ENCODE measurements at regions not wholly inside any gene's neighbourhood (a gene's known extent, or its start where the extent isn't known, plus 50 kb on each side); places are given as distances from the start of the nearest gene placed in this dataset.

DNA sequence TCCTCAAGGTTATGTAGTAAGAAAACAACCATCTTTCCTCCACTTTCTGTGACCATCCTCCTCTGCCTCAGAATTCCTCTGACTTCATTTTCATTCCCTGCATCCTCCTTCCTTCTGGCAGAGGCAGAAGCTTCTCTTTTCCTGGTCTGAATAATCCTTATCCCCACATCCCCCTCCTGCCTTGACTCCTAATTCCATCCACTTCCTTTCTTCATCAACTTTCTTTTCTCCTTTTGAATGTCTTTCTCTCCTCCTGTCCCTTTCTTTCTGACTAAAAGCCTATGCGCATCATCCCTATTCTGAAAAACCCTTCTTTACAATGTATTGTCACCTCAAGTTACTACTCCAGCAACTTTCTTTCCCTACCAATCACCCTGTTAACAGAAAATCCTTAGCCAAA is 79.0 kb downstream of the CDO1 start:
- Histone ChIP-seq H3K9me3 (replicated peaks; ENCODE audit: control insufficient read depth, insufficient read depth, low read depth, low read length) (no peaks in the 10 kb centered on the region), H3K27ac (ENCODE audit: extremely low read depth, low read depth, low read length) (no peak overlapping the region), H3K9me1 (ENCODE audit: control insufficient read depth, insufficient read depth, low read length) (no peaks in the 10 kb centered on the region), H4K20me1 (replicated peaks; ENCODE audit: control insufficient read depth, insufficient read depth, low read length) (no peaks in the 10 kb centered on the region), H3K4me2 (ENCODE audit: insufficient read depth, low read length) (no peak overlapping the region), H3K4me3 (no peak overlapping the region), H3K36me3 (ENCODE audit: control insufficient read depth, insufficient read depth, low read length) (no peaks in the 10 kb centered on the region), H2AFZ (ENCODE audit: low read depth, low read length) (no peak overlapping the region), H3K9ac (ENCODE audit: insufficient read depth in 1 of 2, low read depth in 2 of 2, low read length in 2 of 2) (no peak overlapping the region), H3K4me1 (replicated peaks in 1 of 2; ENCODE audit: control insufficient read depth in 2 of 2, insufficient read depth in 2 of 2, low read length in 2 of 2) (no peaks in the 10 kb centered on the region), H3K79me2 (ENCODE audit: control insufficient read depth, insufficient read depth, low read length) (no peaks in the 10 kb centered on the region), H3K27me3 (ENCODE audit: control insufficient read depth in 2 of 2, insufficient read depth in 2 of 2, low read length in 2 of 2) (no peaks in the 10 kb centered on the region; a peak in 1 of 5 replicates)
- no peak for ATAC-seq
- BruUV-seq (replicated peaks): no TSS peak
- in situ Hi-C loops (cut with MboI) (no loop called here), intact Hi-C loops (cut with micrococcal nuclease) (no loop called here)
- DNase-seq (ENCODE audit: extremely low read depth in 1 of 4, low spot score in 3 of 4): no peak
- no CpG with 5 or more reads among the region's 1 CpG for WGBS (ENCODE audit: insufficient coverage, low coverage, missing lambda C conversion rate)
- ChIA-PET POLR2A (no interaction called here), CTCF (ENCODE audit: low intra/inter-chr PET ratio) (no interaction called here)
- no peak for FAIRE-seq
- TF ChIP-seq KLF6 (CRISPR knock-in tag; IDR thresholded peaks at IDR 0.05; ENCODE audit: borderline replicate concordance): no peak
- no peak for TF ChIP-seq MECOM (CRISPR knock-in tag; IDR thresholded peaks at IDR 0.05)
- TF ChIP-seq, protein P1, sequence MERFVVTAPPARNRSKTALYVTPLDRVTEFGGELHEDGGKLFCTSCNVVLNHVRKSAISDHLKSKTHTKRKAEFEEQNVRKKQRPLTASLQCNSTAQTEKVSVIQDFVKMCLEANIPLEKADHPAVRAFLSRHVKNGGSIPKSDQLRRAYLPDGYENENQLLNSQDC (CRISPR knock-in tag; IDR thresholded peaks at IDR 0.05): no peak
- TF ChIP-seq, protein P2, sequence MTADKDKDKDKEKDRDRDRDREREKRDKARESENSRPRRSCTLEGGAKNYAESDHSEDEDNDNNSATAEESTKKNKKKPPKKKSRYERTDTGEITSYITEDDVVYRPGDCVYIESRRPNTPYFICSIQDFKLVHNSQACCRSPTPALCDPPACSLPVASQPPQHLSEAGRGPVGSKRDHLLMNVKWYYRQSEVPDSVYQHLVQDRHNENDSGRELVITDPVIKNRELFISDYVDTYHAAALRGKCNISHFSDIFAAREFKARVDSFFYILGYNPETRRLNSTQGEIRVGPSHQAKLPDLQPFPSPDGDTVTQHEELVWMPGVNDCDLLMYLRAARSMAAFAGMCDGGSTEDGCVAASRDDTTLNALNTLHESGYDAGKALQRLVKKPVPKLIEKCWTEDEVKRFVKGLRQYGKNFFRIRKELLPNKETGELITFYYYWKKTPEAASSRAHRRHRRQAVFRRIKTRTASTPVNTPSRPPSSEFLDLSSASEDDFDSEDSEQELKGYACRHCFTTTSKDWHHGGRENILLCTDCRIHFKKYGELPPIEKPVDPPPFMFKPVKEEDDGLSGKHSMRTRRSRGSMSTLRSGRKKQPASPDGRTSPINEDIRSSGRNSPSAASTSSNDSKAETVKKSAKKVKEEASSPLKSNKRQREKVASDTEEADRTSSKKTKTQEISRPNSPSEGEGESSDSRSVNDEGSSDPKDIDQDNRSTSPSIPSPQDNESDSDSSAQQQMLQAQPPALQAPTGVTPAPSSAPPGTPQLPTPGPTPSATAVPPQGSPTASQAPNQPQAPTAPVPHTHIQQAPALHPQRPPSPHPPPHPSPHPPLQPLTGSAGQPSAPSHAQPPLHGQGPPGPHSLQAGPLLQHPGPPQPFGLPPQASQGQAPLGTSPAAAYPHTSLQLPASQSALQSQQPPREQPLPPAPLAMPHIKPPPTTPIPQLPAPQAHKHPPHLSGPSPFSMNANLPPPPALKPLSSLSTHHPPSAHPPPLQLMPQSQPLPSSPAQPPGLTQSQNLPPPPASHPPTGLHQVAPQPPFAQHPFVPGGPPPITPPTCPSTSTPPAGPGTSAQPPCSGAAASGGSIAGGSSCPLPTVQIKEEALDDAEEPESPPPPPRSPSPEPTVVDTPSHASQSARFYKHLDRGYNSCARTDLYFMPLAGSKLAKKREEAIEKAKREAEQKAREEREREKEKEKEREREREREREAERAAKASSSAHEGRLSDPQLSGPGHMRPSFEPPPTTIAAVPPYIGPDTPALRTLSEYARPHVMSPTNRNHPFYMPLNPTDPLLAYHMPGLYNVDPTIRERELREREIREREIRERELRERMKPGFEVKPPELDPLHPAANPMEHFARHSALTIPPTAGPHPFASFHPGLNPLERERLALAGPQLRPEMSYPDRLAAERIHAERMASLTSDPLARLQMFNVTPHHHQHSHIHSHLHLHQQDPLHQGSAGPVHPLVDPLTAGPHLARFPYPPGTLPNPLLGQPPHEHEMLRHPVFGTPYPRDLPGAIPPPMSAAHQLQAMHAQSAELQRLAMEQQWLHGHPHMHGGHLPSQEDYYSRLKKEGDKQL (CRISPR knock-in tag; IDR thresholded peaks at IDR 0.05; ENCODE audit: borderline replicate concordance): no peak
- TF ChIP-seq L3MBTL2 (IDR thresholded peaks at IDR 0.05): no peak
- TF ChIP-seq, protein P3, sequence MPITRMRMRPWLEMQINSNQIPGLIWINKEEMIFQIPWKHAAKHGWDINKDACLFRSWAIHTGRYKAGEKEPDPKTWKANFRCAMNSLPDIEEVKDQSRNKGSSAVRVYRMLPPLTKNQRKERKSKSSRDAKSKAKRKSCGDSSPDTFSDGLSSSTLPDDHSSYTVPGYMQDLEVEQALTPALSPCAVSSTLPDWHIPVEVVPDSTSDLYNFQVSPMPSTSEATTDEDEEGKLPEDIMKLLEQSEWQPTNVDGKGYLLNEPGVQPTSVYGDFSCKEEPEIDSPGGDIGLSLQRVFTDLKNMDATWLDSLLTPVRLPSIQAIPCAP (CRISPR knock-in tag; IDR thresholded peaks at IDR 0.05; ENCODE audit: borderline replicate concordance): no peak
- TF ChIP-seq BDP1 (IDR thresholded peaks at IDR 0.05; ENCODE audit: insufficient read depth, insufficient read length): no peak
- no peak for TF ChIP-seq ZNF584 (CRISPR knock-in tag; IDR thresholded peaks at IDR 0.05; ENCODE audit: low read depth)
- TF ChIP-seq MYC (IDR thresholded peaks at IDR 0.05; ENCODE audit: low read depth, low read length): no peak
- TF ChIP-seq MYC (CRISPR knock-in tag; IDR thresholded peaks at IDR 0.05; ENCODE audit: borderline replicate concordance, low read depth): no peak
- TF ChIP-seq ZFX (CRISPR knock-in tag; IDR thresholded peaks at IDR 0.05): no peak
- no peak for TF ChIP-seq ZC3H4 (CRISPR knock-in tag; IDR thresholded peaks at IDR 0.05; ENCODE audit: borderline replicate concordance)
- TF ChIP-seq RHOXF2B (CRISPR knock-in tag; conservative IDR thresholded peaks at IDR 0.05): no peak
- TF ChIP-seq, protein P4, sequence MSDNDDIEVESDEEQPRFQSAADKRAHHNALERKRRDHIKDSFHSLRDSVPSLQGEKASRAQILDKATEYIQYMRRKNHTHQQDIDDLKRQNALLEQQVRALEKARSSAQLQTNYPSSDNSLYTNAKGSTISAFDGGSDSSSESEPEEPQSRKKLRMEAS (CRISPR knock-in tag; IDR thresholded peaks at IDR 0.05): no peak
- no peak for TF ChIP-seq ZBED1 (IDR thresholded peaks at IDR 0.05)
- TF ChIP-seq DMBX1 (CRISPR knock-in tag; IDR thresholded peaks at IDR 0.05; ENCODE audit: borderline replicate concordance): no peak
- no peak for TF ChIP-seq SIRT6 (IDR thresholded peaks at IDR 0.05; ENCODE audit: low read depth, low read length)
- no peak for TF ChIP-seq SIX5 (IDR thresholded peaks at IDR 0.05; ENCODE audit: borderline replicate concordance in 1 of 2, insufficient read depth in 1 of 2, low read depth in 1 of 2, low read length in 2 of 2)
